GM18909 (cell line): ENCODE measurements at regions not wholly inside any gene's neighbourhood (a gene's known extent, or its start where the extent isn't known, plus 50 kb on each side); places are given as distances from the start of the nearest gene placed in this dataset.

ENCODE experiments used
- ATAC-seq: cut with Tn5 transposase; IDR thresholded peaks from one replicate; pipeline ENCODE4 v1.9.1; 2021; ENCODE audit warnings: mild to moderate bottlenecking; ENCODE audit not compliant: unreplicated experiment, poor library complexity

- ATAC-seq = no peak
Measured at GRCh38 chr18:30572214-30572613, 470.3 kb downstream of the DSC3 start.

DNA sequence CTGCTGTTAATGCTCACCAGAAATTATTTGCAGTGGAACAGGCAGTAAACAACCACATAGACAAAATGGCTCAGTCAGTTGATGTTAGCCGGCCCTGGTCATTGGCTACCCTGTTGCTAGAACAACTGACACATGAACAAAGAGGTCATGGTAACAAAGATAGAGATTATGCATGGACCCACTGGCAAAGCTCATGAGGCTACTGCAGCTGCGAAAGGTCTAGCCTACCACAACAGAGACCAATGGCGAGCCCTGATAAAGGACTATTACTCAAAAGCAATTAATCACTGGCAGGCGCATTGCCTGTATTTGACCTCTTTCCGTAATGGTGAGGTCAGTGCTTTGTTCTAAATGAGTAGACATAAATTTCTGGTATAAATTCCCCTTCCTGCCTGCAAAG, 474.2 kb downstream of the DSC3 start:
- ATAC-seq = no peak

- no peak for ATAC-seq
Measured at GRCh38 chr18:30566877-30567276, 475.7 kb downstream of the DSC3 start.

DNA sequence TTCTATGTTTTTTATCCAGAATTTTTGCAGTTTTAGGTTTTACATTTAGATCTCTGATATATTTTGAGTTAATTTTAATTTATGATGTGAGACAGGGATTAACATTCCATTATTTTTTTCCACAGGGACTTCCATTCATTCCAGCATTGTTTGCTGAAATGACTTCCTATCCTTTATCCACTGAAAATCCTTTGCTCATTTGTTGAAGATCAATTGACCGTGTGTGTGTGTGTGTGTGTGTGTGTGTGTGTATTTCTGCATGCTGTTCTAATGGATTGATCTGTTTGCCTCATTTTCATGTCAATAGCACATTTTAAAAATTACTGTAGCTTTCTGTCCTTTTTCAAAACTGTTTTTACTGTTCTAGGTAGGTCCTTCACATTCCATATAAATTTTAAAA, 480.3 kb downstream of the DSC3 start:
- no peak for ATAC-seq

GRCh38 chr18:30556112-30556511, 486.4 kb downstream of the DSC3 start:
- no peak for ATAC-seq

GRCh38 chr18:30545393-30545792, 497.1 kb downstream of the DSC3 start:
- ATAC-seq = no peak

DNA sequence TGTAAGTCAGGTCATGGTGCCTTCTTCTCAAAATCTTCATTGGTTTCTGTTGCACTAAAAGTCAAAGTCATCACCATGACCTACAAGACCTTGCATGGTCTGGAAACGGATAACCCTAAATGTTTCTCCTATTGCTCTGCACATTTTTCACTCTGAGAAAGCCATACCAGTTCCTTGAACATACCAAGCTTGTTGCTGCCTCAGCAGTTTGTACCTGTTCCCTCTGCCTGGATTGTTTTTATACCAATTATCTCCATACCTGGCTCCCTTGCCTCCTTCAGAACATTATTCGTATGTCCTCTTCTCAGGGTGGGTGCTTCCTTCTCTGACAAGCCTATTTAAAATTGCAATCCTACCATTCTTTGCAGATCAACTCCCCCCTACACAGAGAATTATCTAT, 498.4 kb downstream of the DSC3 start:
- ATAC-seq = no peak

DNA sequence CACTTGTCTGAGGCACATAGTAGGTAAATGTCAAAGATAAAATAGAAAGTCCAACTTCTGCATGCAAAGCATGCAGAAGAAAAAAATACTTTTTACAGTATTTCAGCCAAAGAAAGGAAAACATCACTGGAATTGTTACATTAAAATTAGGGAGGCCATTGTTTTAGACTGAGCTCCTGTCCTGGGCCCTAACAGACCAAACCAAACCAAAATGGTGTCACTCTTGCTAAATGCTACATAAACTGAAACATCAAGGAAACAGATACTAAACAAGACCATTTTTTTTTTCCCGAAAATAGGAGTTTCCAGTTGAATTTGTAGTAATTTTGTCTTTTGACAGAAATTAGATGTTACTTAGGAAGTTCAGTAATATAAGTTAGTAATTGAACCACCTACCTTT, 508.8 kb downstream of the DSC3 start:
- ATAC-seq = no peak

GRCh38 chr18:30527917-30528316, 514.6 kb downstream of the DSC3 start:
- no peak for ATAC-seq

GRCh38 chr18:30527226-30527625, 515.3 kb downstream of the DSC3 start:
- no peak for ATAC-seq

- ATAC-seq = no peak
Measured at GRCh38 chr18:30522288-30522929, 520.1 kb downstream of the DSC3 start.

GRCh38 chr18:30514059-30514458, 528.5 kb downstream of the DSC3 start:
- no peak for ATAC-seq

GRCh38 chr18:30512872-30513271, 529.7 kb downstream of the DSC3 start:
- no peak for ATAC-seq

DNA sequence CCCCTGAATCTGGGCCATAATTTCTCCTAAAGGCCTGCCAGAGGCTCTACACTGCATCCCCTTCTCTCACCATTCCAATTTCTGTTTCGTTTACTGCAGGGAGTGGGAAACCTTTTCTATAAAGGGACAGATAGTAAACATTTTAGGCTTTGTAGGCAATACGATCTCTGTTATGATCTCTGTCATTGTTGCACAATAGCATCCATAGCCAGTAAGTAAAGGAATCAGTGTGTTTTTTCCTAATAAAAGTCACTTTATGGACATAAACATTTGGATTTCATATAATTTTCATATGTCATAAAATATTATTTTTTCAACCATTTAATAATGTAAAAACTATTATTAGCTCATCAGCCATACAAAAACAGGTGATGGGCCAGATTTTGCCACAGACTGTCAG, 531.7 kb downstream of the DSC3 start:
- no peak for ATAC-seq

GRCh38 chr18:30501594-30501993, 540.9 kb downstream of the DSC3 start:
- no peak for ATAC-seq

DNA sequence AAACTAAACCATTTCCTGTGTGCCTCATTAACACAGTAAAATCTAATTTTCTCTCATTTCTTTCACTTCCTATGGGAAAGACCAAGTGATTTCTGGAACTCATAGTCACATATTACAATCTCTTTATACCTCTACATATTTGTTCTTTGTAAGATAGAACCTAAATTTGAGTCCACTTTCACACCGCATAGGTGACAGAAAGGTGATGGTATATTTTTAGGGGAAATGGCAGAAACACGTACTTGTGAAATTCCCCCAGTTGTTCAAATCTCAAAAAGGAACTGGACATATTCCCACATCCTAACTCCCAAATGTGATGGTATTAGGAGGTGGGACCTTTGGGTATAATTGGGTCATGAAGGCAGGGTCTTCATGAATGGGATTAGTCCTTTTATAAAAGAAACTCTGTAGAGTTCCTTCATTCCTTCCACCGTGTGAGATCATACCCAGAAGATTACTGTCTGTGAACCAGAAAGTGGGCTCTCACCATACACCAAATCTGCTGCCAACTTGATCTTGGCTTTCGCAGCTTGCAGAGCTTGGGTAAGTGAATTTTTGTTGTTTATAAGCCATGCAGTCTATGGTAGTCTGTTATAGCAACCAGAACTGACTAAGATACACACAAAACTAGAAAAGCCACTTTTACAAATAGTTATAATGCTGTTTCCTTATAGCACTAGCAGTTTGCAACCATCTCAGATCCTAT, 542.1 kb downstream of the DSC3 start:
- ATAC-seq = no peak

DNA sequence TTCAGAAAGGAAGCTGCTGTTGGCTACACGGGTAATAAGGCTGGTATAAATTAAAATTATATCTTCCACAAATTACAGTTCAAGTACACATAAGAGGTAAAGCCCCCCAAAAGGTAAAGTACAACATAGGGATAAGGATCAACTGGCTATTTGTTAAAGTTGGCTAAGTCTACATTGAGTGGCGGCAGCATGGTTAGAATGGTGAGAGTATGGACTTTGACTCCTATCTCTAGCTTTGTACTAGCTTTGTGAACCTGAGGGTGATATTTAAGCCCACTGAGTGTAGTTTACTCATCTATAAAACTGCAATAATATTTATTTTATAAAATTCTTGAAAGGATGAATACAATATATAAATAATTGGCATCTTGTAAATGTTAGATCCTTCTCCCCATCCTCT, 542.8 kb downstream of the DSC3 start:
- no peak for ATAC-seq

DNA sequence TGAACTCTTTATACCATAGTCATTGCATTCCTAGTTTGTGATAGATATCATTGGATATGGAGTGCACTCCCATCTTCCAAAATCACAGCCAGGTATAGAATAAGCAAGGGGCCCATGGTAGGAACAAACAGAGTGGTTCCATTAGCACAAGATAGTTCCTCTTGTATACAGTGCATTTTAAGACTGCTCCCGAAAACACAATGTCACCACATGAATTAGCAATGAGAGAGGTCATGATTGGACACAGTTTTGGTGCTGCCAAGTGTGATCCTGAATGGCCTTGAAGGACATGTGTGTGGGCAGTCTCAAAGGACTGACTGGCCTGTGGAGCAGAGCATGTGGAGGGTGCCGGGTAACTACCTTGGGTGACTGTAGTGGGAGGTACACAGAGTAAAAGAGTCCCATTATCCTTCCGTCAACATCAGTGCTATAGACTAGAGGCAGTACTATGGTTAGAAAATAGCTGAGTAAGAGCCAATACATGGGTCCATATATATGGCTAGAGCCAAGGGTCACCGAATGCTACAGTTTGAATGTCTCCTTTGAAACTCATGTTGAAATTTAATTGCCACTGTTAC, 549.9 kb downstream of the DSC3 start:
- ATAC-seq = no peak

GRCh38 chr18:30491815-30492551, 550.6 kb downstream of the DSC3 start:
- no peak for ATAC-seq

GRCh38 chr18:30489890-30490643, 552.5 kb downstream of the DSC3 start:
- no peak for ATAC-seq

GRCh38 chr18:30487962-30488361, 554.6 kb downstream of the DSC3 start:
- no peak for ATAC-seq
